OCI-LY7 (cell line): ENCODE measurements at regions not wholly inside any gene's neighbourhood (a gene's known extent, or its start where the extent isn't known, plus 50 kb on each side); places are given as distances from the start of the nearest gene placed in this dataset.

ENCODE experiments used
- CTCF ChIP-seq: fragments of 200-600 bp; sonication (generic); conservative IDR thresholded peaks from 2 replicates; pipeline ENCODE4 v1.5.1; 2014; ENCODE audit warnings: mild to moderate bottlenecking, antibody characterized with exemption, low read length, moderate library complexity, mixed read lengths
- EZH2phosphoT487 ChIP-seq: fragments of 200-600 bp; sonication (generic); IDR thresholded peaks from 2 replicates; pipeline ENCODE4 v1.6.1; 2018; ENCODE audit warnings: low read depth, borderline replicate concordance, mild to moderate bottlenecking, mixed run types, antibody characterized with exemption, low read length, moderate library complexity, mixed read lengths

- peak; percentile 67 for TF ChIP-seq CTCF
- no peak for TF ChIP-seq EZH2phosphoT487
These were observed 187.3 kb upstream of the PRSS58 start for GRCh38 chr7:142445019-142445686.
